GM12878 (cell line): ENCODE measurements at regions not wholly inside any gene's neighbourhood (a gene's known extent, or its start where the extent isn't known, plus 50 kb on each side); places are given as distances from the start of the nearest gene placed in this dataset.

Experiments used
- ATAC-seq: fragments of 200-7000 bp; cut with Tn5 transposase; 3 replicates; pipeline ENCODE4 v1.9.1; 2020; ENCODE audit warnings: mild to moderate bottlenecking, moderate library complexity
- BruUV-seq: library from RNA; stranded (reverse); fragments of 400-500 nt; replicated peaks from 2 replicates; lab custom pipeline; 2021; lab: Mats Ljungman, UMichigan
- CTCF ChIA-PET: fragments of 300-600 bp; sonication (Branson Sonifier 250); formaldehyde crosslinking; extraction: SDS; loops from one replicate; lab custom pipeline; 2021; ENCODE audit warnings: inconsistent platforms; lab: Yijun Ruan, JAX
- POLR2A ChIA-PET: fragments of 350-600 bp; formaldehyde crosslinking; extraction: SDS; loops from one replicate; lab custom pipeline; 2021; ENCODE audit warnings: inconsistent platforms; lab: Charles Lee
- RAD21 ChIA-PET: fragments of 300-600 bp; sonication (Branson Sonifier 250); formaldehyde crosslinking; loops from one replicate; lab custom pipeline; 2023; ENCODE audit warnings: antibody characterized with exemption; ENCODE audit not compliant: unreplicated experiment; lab: Charles Lee
- SMC1A ChIA-PET: fragments of 300-600 bp; sonication (Branson Sonifier 250); formaldehyde crosslinking; loops from one replicate; lab custom pipeline; 2023; ENCODE audit not compliant: unreplicated experiment, uncharacterized antibody; lab: Charles Lee
- DNase-seq: peaks from one replicate; pipeline ENCODE4 v3.0.0-alpha.2; 2011; ENCODE audit warnings: low read depth, low spot score
- FAIRE-seq: peaks from 3 replicates; lab custom pipeline; 2011; peaks lifted over from hg19 to GRCh38; lab: Jason Lieb, UNC
- H2AFZ ChIP-seq: 2 replicates; pipeline ENCODE4 v1.6.0; 2011; ENCODE audit warnings: low read depth, low read length, control low read depth; ENCODE audit not compliant: control insufficient read depth
- H3K27ac ChIP-seq: 2 replicates; pipeline ENCODE4 v1.5.1; 2011; ENCODE audit warnings: control low read depth; ENCODE audit not compliant: control insufficient read depth, insufficient read depth
- H3K27me3 ChIP-seq, 2 experiments: replicated peaks in 1 of 2; 2 replicates each; pipeline versions ENCODE4 v1.6.0 to v1.6.1; 2011; ENCODE audit warnings: low read length in 1 of 2; ENCODE audit not compliant: control insufficient read depth in 2 of 2, insufficient read depth in 2 of 2
- H3K36me3 ChIP-seq, 2 experiments: 2 replicates each; pipeline ENCODE4 v1.5.1; 2011; ENCODE audit warnings: low read length in 1 of 2; ENCODE audit not compliant: control insufficient read depth in 2 of 2, insufficient read depth in 2 of 2
- H3K4me1 ChIP-seq: 2 replicates; pipeline ENCODE4 v1.6.1; 2011; ENCODE audit warnings: mild to moderate bottlenecking, low read length, moderate library complexity, mixed read lengths; ENCODE audit not compliant: control insufficient read depth, insufficient read depth
- H3K4me2 ChIP-seq: 2 replicates; pipeline ENCODE4 v1.6.0; 2011; ENCODE audit warnings: control low read depth; ENCODE audit not compliant: control insufficient read depth, insufficient read depth
- H3K4me3 ChIP-seq: fragments of 200-600 bp; sonication (generic); 2 replicates; pipeline ENCODE4 v1.5.1; 2016
- H3K79me2 ChIP-seq: 2 replicates; pipeline ENCODE4 v1.6.0; 2011; ENCODE audit warnings: low read length; ENCODE audit not compliant: control insufficient read depth, insufficient read depth
- H3K9ac ChIP-seq: 2 replicates; pipeline ENCODE4 v1.8.0; 2011; ENCODE audit warnings: low read length, control low read depth, mixed read lengths; ENCODE audit not compliant: control insufficient read depth, insufficient read depth
- H3K9me3 ChIP-seq: replicated peaks from 3 replicates; pipeline ENCODE4 v1.5.1; 2011; ENCODE audit warnings: mild to moderate bottlenecking, low read length; ENCODE audit not compliant: control insufficient read depth, insufficient read depth
- H4K20me1 ChIP-seq: 2 replicates; pipeline ENCODE4 v1.6.0; 2011; ENCODE audit not compliant: control insufficient read depth, insufficient read depth
- BRCA1 ChIP-seq: IDR thresholded peaks from 2 replicates; pipeline ENCODE4 v1.6.1; 2011; ENCODE audit warnings: low read depth, low read length, improper control_type of control experiment
- CHD4 ChIP-seq: fragments of 200-600 bp; sonication (generic); IDR thresholded peaks from 2 replicates; pipeline ENCODE4 v1.6.1; 2016; ENCODE audit warnings: mild to moderate bottlenecking
- HCFC1 ChIP-seq: fragments of 150-350 bp; IDR thresholded peaks from 2 replicates; pipeline ENCODE4 v1.6.1; 2014; ENCODE audit warnings: low read length
- IRF4 ChIP-seq: IDR thresholded peaks from 2 replicates; pipeline ENCODE4 v1.6.1; 2011; ENCODE audit warnings: low read depth, low read length
- KLF5 ChIP-seq: fragments of 450-650 bp; IDR thresholded peaks from 2 replicates; pipeline ENCODE4 v1.6.1; 2014; ENCODE audit warnings: mild to moderate bottlenecking; ENCODE audit not compliant: partially characterized antibody
- MEF2B ChIP-seq: fragments of 450-650 bp; IDR thresholded peaks from 2 replicates; pipeline ENCODE4 v1.6.1; 2018; ENCODE audit warnings: mild to moderate bottlenecking, moderate library complexity; ENCODE audit not compliant: partially characterized antibody, poor library complexity, severe bottlenecking
- NFYB ChIP-seq: IDR thresholded peaks from 2 replicates; pipeline ENCODE4 v1.6.1; 2011; ENCODE audit warnings: low read depth, mild to moderate bottlenecking, low read length, improper control_type of control experiment, moderate library complexity; ENCODE audit not compliant: insufficient read depth
- PAX5 ChIP-seq: IDR thresholded peaks from 2 replicates; pipeline ENCODE4 v1.6.1; 2011; ENCODE audit warnings: low read depth, low read length, borderline replicate concordance
- POLR2A ChIP-seq: IDR thresholded peaks from 2 replicates; pipeline ENCODE4 v1.6.1; 2011; ENCODE audit warnings: low read depth, mild to moderate bottlenecking, low read length
- POLR2AphosphoS5 ChIP-seq: IDR thresholded peaks from 2 replicates; pipeline ENCODE4 v1.6.1; 2011; ENCODE audit warnings: mild to moderate bottlenecking, low read length, inconsistent platforms
- RAD51 ChIP-seq: fragments of 450-650 bp; IDR thresholded peaks from 2 replicates; pipeline ENCODE4 v1.6.1; 2016; ENCODE audit warnings: moderate library complexity, mild to moderate bottlenecking, inconsistent platforms
- RCOR1 ChIP-seq: conservative IDR thresholded peaks from 2 replicates; pipeline ENCODE4 v1.6.1; 2012; ENCODE audit warnings: low read depth, low read length, improper control_type of control experiment
- SP1 ChIP-seq: IDR thresholded peaks from one replicate; pipeline ENCODE4 v1.6.1; 2011; ENCODE audit warnings: low read depth, low read length
- SREBF1 ChIP-seq: IDR thresholded peaks from 2 replicates; pipeline ENCODE4 v1.6.1; 2012; ENCODE audit warnings: mild to moderate bottlenecking, low read length
- TCF7 ChIP-seq: IDR thresholded peaks from 2 replicates; pipeline ENCODE4 v1.6.1; 2014; ENCODE audit warnings: antibody characterized with exemption, borderline replicate concordance
- USF1 ChIP-seq: IDR thresholded peaks from 2 replicates; pipeline ENCODE4 v1.6.1; 2011; ENCODE audit warnings: borderline replicate concordance, low read depth, mild to moderate bottlenecking, moderate library complexity, mixed read lengths, low read length; ENCODE audit not compliant: insufficient read depth; ENCODE audit errors: extremely low read length
- ZNF592 ChIP-seq: fragments of 450-650 bp; IDR thresholded peaks from 2 replicates; pipeline ENCODE4 v1.6.1; 2017; ENCODE audit warnings: mild to moderate bottlenecking, moderate library complexity
- ZSCAN29 ChIP-seq: fragments of 450-650 bp; IDR thresholded peaks from 2 replicates; pipeline ENCODE4 v1.6.1; 2017; ENCODE audit warnings: mild to moderate bottlenecking, moderate library complexity
- WGBS: methylation state at CpG from one replicate; pipeline ENCODE4 v1.1.6; 2016; ENCODE audit warnings: low lambda C conversion rate; ENCODE audit not compliant: insufficient replicate concordance, insufficient coverage; ENCODE audit errors: missing lambda C conversion rate; 5-methylcytosine and 5-hydroxymethylcytosine counted together
- in situ Hi-C: fragments of 300-500 bp; cut with MboI; formaldehyde crosslinking; loops from 9 replicates; pipeline ENCODE4 v1.14.3; 2018; ENCODE audit warnings: mixed read lengths
- intact Hi-C: fragments of 100-400 bp; cut with micrococcal nuclease; formaldehyde crosslinking; loops from one replicate; pipeline ENCODE4 v1.14.2; 2022; ENCODE audit not compliant: unreplicated experiment

- in situ Hi-C loops = no loop called here
- 0% methylated on average over 1 of the region's 1 CpG for WGBS
Measured at GRCh38 chr5:39691136-39691535, 266.4 kb upstream of the DAB2 start.

GRCh38 chr5:39689919-39690318 is 265.1 kb upstream of the DAB2 start:
- intact Hi-C loops (loop anchor here (5.0 kb wide), 1 partner anchor 88 kb away; no protein-coding TSS in a partner anchor), in situ Hi-C loops (no loop called here)
- Histone ChIP-seq H3K9me3 (no peaks in the 10 kb centered on the region), H4K20me1 (no peaks in the 10 kb centered on the region), H3K27ac (no peak overlapping the region), H3K4me3 (no peak overlapping the region), H3K4me1 (no peaks in the 10 kb centered on the region), H2AFZ (no peak overlapping the region), H3K79me2 (no peaks in the 10 kb centered on the region), H3K36me3 (no peaks in the 10 kb centered on the region), H3K9ac (no peak overlapping the region)
- no TSS peak for BruUV-seq
- DNase-seq (no peak), ATAC-seq (no peak), FAIRE-seq (no peak)
- RAD21 ChIA-PET = no interaction called here
- CTCF ChIA-PET = no interaction called here
- POLR2A ChIA-PET = no interaction called here
- TF ChIP-seq IRF4 (no peak), TCF7 (no peak), RCOR1 (no peak), POLR2A (no peak), SP1 (no peak), RAD51 (no peak), BRCA1 (no peak), ZNF592 (no peak), HCFC1 (no peak), PAX5 (no peak), NFYB (no peak)
- TF ChIP-seq, all 136 proteins: peak for 0
- SMC1A ChIA-PET = no interaction called here
- Histone ChIP-seq H3K27me3 (no peaks in the 10 kb centered on the region), H3K4me2 (no peak overlapping the region)

More at GRCh38 chr5:39691136-39691535, 266.4 kb upstream of the DAB2 start:
- no peaks in the 10 kb centered on the region for H3K9me3 ChIP-seq
- FAIRE-seq = no peak
- BruUV-seq = no TSS peak
- no peak for TF ChIP-seq MEF2B
- no peak for TF ChIP-seq USF1
- no peak for TF ChIP-seq CHD4
- no peak for TF ChIP-seq KLF5
- TF ChIP-seq POLR2AphosphoS5 = no peak
- TF ChIP-seq SREBF1 = no peak
- TF ChIP-seq ZSCAN29 = no peak
- CTCF ChIA-PET = interaction anchor here (0.7 kb wide), 1 partner anchor 57 kb away, joined by 3 read pairs; no protein-coding TSS in a partner anchor
- no peaks in the 10 kb centered on the region for H3K36me3 ChIP-seq
- no peak overlapping the region for H3K4me2 ChIP-seq
- H3K9ac ChIP-seq = no peak overlapping the region
- H3K4me3 ChIP-seq = no peak overlapping the region
- H3K27me3 ChIP-seq = no peaks in the 10 kb centered on the region
- SMC1A ChIA-PET = no interaction called here
- POLR2A ChIA-PET = no interaction called here
- no peaks in the 10 kb centered on the region for H3K4me1 ChIP-seq
- DNase-seq = no peak
- H3K27ac ChIP-seq = no peak overlapping the region
- no peaks in the 10 kb centered on the region for H4K20me1 ChIP-seq
- RAD21 ChIA-PET = interaction anchor here (0.7 kb wide), 1 partner anchor 139 kb away, joined by 3 read pairs; no protein-coding TSS in a partner anchor
- intact Hi-C loops = loop anchor here (5.0 kb wide), 1 partner anchor 89 kb away; no protein-coding TSS in a partner anchor
- no peak overlapping the region for H2AFZ ChIP-seq
- H3K79me2 ChIP-seq = no peaks in the 10 kb centered on the region
- ATAC-seq = no peak
